HT-29 (cell line): ENCODE measurements at regions not wholly inside any gene's neighbourhood (a gene's known extent, or its start where the extent isn't known, plus 50 kb on each side); places are given as distances from the start of the nearest gene placed in this dataset.

Source experiments
- DNase-seq: peaks from one replicate; pipeline ENCODE4 v3.0.0-alpha.2; 2015; ENCODE audit warnings: low spot score

GRCh38 chr5:74099538-74100267, 473.7 kb downstream of the ARHGEF28 start:
- DNase-seq, result no peak

DNA sequence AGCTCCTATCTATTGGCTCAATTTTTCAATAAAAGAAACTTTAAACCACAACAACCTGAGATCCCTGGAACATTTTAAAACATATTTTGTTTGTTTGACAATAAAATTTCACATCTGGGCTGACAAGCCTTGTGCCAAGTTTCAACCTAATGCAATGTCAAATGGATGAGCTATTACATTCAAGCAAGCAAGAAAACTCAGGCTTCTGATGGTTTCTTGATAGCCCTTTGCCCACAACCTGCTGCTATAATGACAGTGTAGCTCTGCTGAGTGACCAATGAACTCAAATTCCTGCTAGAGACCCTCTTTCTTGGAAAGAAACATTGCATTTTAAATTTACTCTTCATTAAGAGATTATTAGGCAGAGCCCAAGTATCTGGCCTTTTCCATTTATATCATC, 472.9 kb downstream of the ARHGEF28 start:
- DNase-seq, result no peak

DNA sequence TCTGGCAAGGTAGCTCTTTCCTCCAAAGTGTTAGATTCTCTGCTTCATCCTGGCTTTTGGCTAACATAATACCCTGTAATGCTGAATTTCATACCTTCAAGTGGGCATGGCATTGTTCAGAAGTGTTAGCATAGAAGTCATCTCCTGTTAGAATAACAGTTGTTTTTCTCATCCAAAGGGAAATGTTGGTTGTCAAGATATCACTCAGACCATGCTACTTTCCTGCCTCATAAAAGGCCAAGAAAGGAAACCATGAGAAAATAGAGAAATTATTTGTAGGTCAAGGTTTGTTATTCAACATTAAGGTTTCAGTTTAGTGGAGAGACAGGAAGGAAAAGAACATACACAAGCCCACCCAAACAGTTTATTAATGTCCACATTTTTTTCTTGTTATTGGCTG, 472.5 kb downstream of the ARHGEF28 start:
- no peak for DNase-seq

- DNase-seq, result no peak
These were observed 470.3 kb downstream of the ARHGEF28 start for GRCh38 chr5:74096325-74096724.

GRCh38 chr5:74095871-74096270, 469.9 kb downstream of the ARHGEF28 start:
- DNase-seq, result no peak

- no peak for DNase-seq
These were observed 468.7 kb downstream of the ARHGEF28 start for GRCh38 chr5:74094782-74095108.

DNA sequence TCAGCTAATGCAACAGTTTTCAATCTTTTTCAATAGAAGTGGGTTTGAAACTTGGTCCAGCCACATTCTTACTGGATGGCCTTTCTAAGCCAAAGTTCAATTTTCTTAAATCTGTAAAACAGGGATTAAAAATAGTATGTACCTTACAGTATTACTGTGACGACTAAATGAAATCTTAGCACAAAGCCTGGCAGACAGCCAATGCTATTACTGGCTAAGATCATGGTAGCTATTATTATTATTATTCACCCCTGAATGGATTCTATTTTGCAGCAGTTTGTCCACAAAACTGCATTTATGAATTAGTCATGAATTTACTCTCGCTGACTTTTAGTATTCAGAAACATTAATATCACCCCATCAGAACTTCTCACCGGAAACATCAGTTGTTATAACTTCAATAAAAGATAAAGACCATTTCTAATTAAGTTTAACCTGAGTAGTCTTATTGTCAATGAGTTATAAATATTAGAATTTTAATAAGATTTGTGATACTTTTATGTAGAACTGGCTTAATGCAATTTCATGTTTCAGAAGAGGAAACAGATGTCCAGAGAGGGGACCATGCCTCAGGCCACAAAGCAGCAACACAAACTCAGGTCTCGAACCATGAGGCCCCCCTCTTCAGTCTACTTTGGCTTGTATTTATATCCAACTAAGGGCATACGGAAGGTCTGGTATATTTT, 468.2 kb downstream of the ARHGEF28 start:
- no peak for DNase-seq

- no peak for DNase-seq
These were observed 467.6 kb downstream of the ARHGEF28 start for GRCh38 chr5:74093561-74093960.

DNA sequence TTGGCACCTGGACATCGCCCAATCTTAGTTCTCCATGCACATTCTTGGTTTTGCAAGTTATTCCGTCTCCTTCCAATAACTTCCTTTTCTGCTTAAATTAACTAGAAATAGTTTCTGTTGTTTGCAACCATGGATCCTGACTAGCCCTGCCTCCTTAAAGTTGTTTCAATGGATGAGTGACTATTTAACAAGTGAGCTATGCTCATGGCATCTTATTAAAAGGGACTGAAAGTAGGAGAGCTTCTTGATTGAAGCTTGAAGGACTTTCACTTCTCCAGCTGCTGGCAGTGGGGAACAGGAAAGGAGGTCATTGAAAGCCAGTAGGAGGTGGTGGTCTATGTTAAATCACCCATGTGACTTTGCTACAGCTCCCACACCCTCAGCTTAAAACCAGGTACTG, 466.8 kb downstream of the ARHGEF28 start:
- no peak for DNase-seq

DNA sequence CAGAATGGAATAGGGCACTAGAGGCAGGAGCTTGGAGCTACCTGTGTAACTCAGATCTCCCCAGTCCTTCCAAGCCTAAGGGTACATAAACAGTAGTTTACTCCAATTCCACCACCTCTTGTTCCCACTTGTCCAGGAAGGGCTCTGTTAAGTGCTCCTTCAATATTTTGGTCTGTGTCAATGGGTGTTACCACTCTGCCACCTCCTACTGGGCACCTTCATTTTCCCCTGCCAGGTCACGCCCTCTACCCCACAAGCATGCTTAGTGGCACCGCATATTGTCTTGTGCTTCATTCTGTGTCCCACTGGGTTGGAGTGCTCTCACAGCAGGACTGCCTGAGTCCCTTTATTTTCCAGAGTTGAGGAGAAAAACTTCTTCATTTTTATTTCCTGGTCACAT, 459.8 kb downstream of the ARHGEF28 start:
- DNase-seq, result no peak

DNA sequence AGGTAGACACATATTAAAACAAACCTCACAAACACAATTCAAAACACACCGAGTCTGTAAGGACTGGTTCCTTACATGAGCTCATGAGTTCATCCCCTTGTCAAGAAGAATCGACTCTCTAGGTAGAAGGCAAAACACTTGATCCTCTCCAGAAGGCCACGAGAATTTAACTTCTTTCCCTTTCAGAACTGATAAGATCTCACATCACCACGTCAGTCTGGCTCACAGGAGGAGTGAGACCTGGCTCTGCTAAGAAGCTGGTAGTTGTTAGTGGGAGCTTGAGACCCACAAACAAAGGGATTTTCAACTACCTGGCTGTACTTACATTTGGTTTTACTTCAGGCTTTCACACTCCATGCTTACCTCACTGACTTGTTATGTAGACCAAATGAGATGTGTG, 459.2 kb downstream of the ARHGEF28 start:
- no peak for DNase-seq

DNA sequence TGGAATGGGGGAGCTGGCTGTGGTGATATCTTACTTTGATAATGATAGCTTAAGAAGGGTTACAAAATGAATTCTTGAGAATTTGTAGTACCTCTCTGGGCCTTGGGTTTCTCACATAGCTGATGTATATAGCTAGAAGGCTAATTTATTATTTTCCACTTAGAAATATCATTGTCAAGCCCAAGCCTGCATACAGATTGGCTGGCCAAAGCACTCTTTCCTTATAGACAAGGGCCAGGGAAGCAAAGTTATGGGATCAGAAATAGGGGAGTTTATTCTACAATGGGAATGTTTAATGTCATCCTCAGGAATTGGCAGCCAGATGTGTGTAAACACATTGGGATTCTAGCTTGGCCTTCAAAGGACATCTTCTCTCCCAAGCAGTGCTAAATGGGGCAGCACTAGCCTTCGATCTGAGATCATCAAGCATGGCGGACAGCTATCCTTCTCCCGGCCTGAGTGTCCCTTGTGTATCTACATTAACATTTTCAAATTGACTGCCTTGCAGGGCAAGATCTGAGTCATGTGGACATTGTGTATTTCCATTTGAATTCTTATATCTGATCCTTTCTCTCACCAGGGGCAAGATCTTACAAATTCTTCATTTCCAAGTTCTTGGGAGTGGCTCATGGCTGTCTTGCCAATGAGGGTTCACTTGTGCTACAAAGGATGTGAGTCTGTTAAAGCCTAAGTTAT, 457.2 kb downstream of the ARHGEF28 start:
- DNase-seq, result no peak

- no peak for DNase-seq
These were observed 456.6 kb downstream of the ARHGEF28 start for GRCh38 chr5:74082512-74083055.

GRCh38 chr5:74081126-74081525, 455.1 kb downstream of the ARHGEF28 start:
- DNase-seq, result no peak

DNA sequence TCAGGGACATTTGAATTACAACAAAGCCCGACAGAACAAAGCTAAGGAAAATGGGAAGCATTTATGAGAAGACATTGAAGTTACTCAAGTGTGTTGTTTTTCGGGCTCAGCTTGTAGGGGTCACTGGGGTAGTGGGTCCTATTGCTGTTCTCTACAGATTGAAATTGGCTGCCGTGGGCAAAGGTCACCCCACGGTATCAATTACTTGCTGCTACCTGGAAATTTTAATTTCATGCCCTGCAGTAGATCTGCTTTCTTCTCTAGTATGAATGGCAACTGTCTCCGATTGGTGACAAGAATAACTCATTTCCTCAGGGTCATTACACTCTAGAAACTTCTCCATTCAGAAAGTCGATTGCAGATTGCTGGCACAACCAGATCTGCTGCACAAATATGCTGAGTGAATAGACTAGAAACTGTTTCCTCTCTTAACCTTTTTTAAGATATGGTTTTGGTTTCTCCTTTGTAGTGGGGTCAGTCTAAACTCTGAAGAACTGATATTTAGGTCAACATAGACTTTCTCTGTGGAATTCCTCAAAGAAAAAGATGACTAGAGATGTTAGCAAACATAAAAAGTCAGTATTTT, 454.1 kb downstream of the ARHGEF28 start:
- DNase-seq, result no peak

DNA sequence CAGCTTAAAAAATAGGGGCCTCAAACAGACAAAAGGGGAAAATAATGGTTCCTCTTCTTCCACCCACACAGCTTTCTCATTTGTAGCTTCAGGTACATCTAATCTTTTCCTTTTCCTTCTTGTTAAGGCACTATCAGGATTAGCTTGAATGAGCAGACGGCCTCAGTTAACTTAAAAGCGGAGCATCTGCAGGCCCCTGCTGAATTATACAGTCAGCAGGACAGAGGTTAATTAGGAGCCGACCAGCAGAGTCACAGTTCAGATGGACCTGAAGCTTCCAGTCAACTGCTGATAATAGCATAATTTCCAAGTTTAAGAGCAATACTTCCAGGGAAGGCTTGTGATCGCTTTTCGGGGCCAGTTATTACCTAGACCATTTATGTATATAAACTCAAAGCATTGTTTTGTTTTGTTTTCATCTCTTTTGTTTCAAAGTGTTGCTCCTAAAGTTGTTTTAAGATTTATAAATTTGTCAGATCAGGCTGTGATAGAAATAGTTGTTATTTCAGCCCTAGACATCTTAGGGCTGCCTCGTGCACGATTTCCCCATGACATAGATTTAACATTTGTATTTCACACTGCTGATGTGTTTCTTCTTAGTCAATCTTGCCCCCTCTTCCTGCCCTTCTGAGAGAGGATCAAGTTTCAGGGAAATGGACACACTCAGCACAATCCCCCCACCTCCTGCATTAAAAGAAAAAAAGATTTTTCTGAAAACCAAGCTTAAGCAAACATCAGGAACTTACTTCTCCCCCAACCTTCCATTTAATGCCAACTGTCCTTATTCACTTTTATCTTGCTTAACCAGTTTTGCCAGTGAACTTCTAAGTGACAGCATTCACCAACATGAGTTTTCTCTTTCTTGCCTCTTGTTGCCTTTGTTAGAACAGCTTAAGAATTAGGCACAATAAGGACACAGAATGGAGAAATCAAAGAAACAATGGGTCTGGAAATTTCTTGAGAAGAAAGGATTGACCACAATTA, 449.8 kb downstream of the ARHGEF28 start:
- peak; percentile 67 for DNase-seq

- no peak for DNase-seq
These were observed 448.1 kb downstream of the ARHGEF28 start for GRCh38 chr5:74074111-74074510.

DNA sequence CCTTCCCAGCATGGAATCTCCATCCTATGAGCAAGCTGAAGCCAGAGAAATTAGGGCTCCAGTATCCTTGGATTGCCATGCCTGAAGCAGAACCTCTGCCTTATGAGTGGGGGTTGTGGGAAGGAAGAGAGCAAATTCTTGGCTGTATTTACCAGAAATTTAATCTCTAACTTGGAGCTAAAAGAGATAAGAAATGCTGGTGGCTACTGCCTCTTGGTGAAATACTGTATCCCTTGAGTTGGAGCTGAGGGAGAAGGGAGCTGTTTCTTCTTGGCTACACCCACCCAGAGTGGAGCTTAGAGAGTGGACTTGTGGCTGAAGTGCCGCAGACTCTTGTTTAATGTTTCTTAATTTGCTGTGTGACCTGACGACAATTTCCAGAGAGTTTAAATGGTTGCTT, 447.3 kb downstream of the ARHGEF28 start:
- no peak for DNase-seq

DNA sequence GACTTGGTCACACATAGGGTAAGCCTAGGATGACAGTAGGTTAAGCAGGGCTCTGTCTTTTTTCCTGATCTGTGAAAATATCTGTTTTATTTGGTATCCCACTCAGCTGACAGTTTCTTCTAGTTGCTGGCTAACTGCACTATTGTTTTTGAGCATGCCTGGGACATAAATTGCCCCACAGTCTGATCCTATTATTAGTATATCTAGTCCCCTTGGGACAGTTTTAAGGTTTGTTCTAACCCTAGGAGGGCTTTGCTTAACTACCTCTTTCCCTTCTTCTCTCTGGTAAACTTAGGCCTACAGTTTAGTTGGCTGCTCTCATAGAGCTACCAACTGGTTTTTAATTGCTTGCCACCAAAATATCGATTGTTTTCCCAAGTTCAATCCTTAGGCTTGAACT, 446.6 kb downstream of the ARHGEF28 start:
- no peak for DNase-seq

GRCh38 chr5:74070766-74071165, 444.8 kb downstream of the ARHGEF28 start:
- no peak for DNase-seq

- DNase-seq, result no peak
These were observed 443.7 kb downstream of the ARHGEF28 start for GRCh38 chr5:74069741-74070140.
